ENCODE measurements at regions not wholly inside any gene's neighbourhood (a gene's known extent, or its start where the extent isn't known, plus 50 kb on each side); places are given as distances from the start of the nearest gene placed in this dataset.

- no peak for DNase-seq (ENCODE audit: low read depth)
- no peak for TF ChIP-seq CTCF (conservative IDR thresholded peaks at IDR 0.05; ENCODE audit: low read depth, low read length)
- H3K4me3 ChIP-seq (ENCODE audit: low read depth, low read length): no peak overlapping the region
Observed at GRCh38 chr4:125482822-125483221, 168.1 kb downstream of the FAT4 start.

- TF ChIP-seq CTCF (conservative IDR thresholded peaks at IDR 0.05; ENCODE audit: low read depth, low read length): no peak
- H3K4me3 ChIP-seq (ENCODE audit: low read depth, low read length): no peak overlapping the region
- no peak for DNase-seq (ENCODE audit: low read depth)
Observed at GRCh38 chr4:125483278-125483677, 168.5 kb downstream of the FAT4 start.

- no peak for TF ChIP-seq CTCF (conservative IDR thresholded peaks at IDR 0.05; ENCODE audit: low read depth, low read length)
- no peak for DNase-seq (ENCODE audit: low read depth)
- H3K4me3 ChIP-seq (ENCODE audit: low read depth, low read length): no peak overlapping the region
Observed at GRCh38 chr4:125484912-125485311, 170.2 kb downstream of the FAT4 start.

GRCh38 chr4:125486351-125486750 lies 171.6 kb downstream of the FAT4 start:
- no peak for DNase-seq (ENCODE audit: low read depth)
- TF ChIP-seq CTCF (conservative IDR thresholded peaks at IDR 0.05; ENCODE audit: low read depth, low read length): no peak

GRCh38 chr4:125489952-125490690 lies 175.4 kb downstream of the FAT4 start:
- DNase-seq (ENCODE audit: low read depth): no peak
- H3K4me3 ChIP-seq (ENCODE audit: low read depth, low read length): no peak overlapping the region
- no peak for TF ChIP-seq CTCF (conservative IDR thresholded peaks at IDR 0.05; ENCODE audit: low read depth, low read length)

More at GRCh38 chr4:125486351-125486750, 171.6 kb downstream of the FAT4 start:
- no peak overlapping the region for H3K4me3 ChIP-seq (ENCODE audit: low read depth, low read length)

- H3K4me3 ChIP-seq (ENCODE audit: low read depth, low read length): no peak overlapping the region
- TF ChIP-seq CTCF (conservative IDR thresholded peaks at IDR 0.05; ENCODE audit: low read depth, low read length): no peak
- DNase-seq (ENCODE audit: low read depth): no peak
Observed at GRCh38 chr4:125492957-125493356, 178.2 kb downstream of the FAT4 start.

- no peak overlapping the region for H3K4me3 ChIP-seq (ENCODE audit: low read depth, low read length)
- TF ChIP-seq CTCF (conservative IDR thresholded peaks at IDR 0.05; ENCODE audit: low read depth, low read length): no peak
- no peak for DNase-seq (ENCODE audit: low read depth)
Observed at GRCh38 chr4:125497861-125498260, 183.1 kb downstream of the FAT4 start.
